SK-N-SH (cell line): ENCODE measurements at regions not wholly inside any gene's neighbourhood (a gene's known extent, or its start where the extent isn't known, plus 50 kb on each side); places are given as distances from the start of the nearest gene placed in this dataset.

ENCODE experiments used
- CTCF ChIA-PET: fragments of 300-600, 350-600 bp; formaldehyde crosslinking; extraction: SDS; loops from one replicate; lab custom pipeline; 2021; lab: Yijun Ruan, JAX
- POLR2A ChIA-PET: fragments of 350-600 bp; sonication (Branson Sonifier 250); formaldehyde crosslinking; extraction: SDS; loops from one replicate; lab custom pipeline; 2020; ENCODE audit warnings: antibody characterized with exemption, inconsistent platforms; lab: Yijun Ruan, JAX
- DNase-seq: peaks from one replicate; pipeline ENCODE4 v3.0.0; 2012
- H2AFZ ChIP-seq: fragments of 200-600 bp; sonication (generic); 2 replicates; pipeline ENCODE4 v1.8.1; 2016; ENCODE audit warnings: antibody characterized with exemption, mild to moderate bottlenecking, low read depth
- H3F3A ChIP-seq: fragments of 200-600 bp; sonication (generic); replicated peaks from 2 replicates; pipeline ENCODE3; 2016; ENCODE audit warnings: antibody characterized with exemption, mild to moderate bottlenecking; ENCODE audit not compliant: insufficient read depth
- H3K27ac ChIP-seq, 2 experiments: fragments of 200-500 bp in 1 of 2; fragments of 200-600 bp in 1 of 2; sonication (Bioruptor generic) in 1 of 2; sonication (generic), shearing (Covaris generic) in 1 of 2; 2 replicates each; pipeline versions ENCODE4 v1.5.1 to v1.6.1; 2014 to 2016; ENCODE audit warnings: low read depth in 2 of 2, inconsistent platforms in 1 of 2, low read length in 1 of 2, mild to moderate bottlenecking in 1 of 2, mixed read lengths in 1 of 2
- H3K27me3 ChIP-seq: fragments of 200-600 bp; sonication (generic), shearing (Covaris generic); 2 replicates; pipeline ENCODE4 v1.6.1; 2016; ENCODE audit warnings: mixed run types; ENCODE audit not compliant: insufficient read depth
- H3K36me3 ChIP-seq, 2 experiments: fragments of 200-500 bp in 1 of 2; fragments of 200-600 bp in 1 of 2; sonication (Bioruptor generic) in 1 of 2; sonication (generic) in 1 of 2; replicated peaks in 1 of 2; 2 replicates each; pipeline versions ENCODE3 to v1.5.1; 2014 to 2016; ENCODE audit warnings: low read length in 1 of 2, mild to moderate bottlenecking in 1 of 2; ENCODE audit not compliant: insufficient read depth in 2 of 2, control insufficient read depth in 1 of 2
- H3K4me1 ChIP-seq, 2 experiments: fragments of 200-500 bp in 1 of 2; fragments of 200-600 bp in 1 of 2; sonication (Bioruptor generic) in 1 of 2; sonication (generic), shearing (Covaris generic) in 1 of 2; 2 replicates each; pipeline versions ENCODE4 v1.5.1 to v1.6.1; 2014 to 2016; ENCODE audit warnings: low read depth in 1 of 2, low read length in 1 of 2, mixed run types in 1 of 2; ENCODE audit not compliant: insufficient read depth in 2 of 2, control insufficient read depth in 1 of 2
- H3K4me2 ChIP-seq: fragments of 200-600 bp; sonication (generic), shearing (Covaris generic); 2 replicates; pipeline ENCODE4 v1.6.1; 2017; ENCODE audit warnings: mixed run types
- H3K4me3 ChIP-seq, 2 experiments: fragments of 200-500 bp in 1 of 2; fragments of 200-600 bp in 1 of 2; sonication (Bioruptor generic) in 1 of 2; sonication (generic), shearing (Covaris generic) in 1 of 2; 2 replicates each; pipeline versions ENCODE4 v1.5.1 to v1.8.1; 2014 to 2016; ENCODE audit warnings: low read depth in 2 of 2, inconsistent platforms in 1 of 2, low read length in 1 of 2, mild to moderate bottlenecking in 1 of 2, mixed read lengths in 1 of 2, moderate library complexity in 1 of 2
- H3K79me2 ChIP-seq: fragments of 200-600 bp; sonication (generic); 2 replicates; pipeline ENCODE4 v1.8.1; 2017; ENCODE audit warnings: mild to moderate bottlenecking; ENCODE audit not compliant: insufficient read depth
- H3K9ac ChIP-seq: fragments of 200-600 bp; sonication (generic); 2 replicates; pipeline ENCODE4 v1.6.1; 2017; ENCODE audit warnings: mixed run types
- H3K9me2 ChIP-seq: fragments of 200-600 bp; sonication (generic); 2 replicates; pipeline ENCODE4 v1.6.1; 2017; ENCODE audit warnings: mixed run types
- H3K9me3 ChIP-seq: fragments of 200-600 bp; sonication (generic); 2 replicates; pipeline ENCODE4 v1.6.1; 2017; ENCODE audit warnings: mixed run types, mild to moderate bottlenecking, moderate library complexity
- H4K20me1 ChIP-seq: fragments of 200-600 bp; sonication (generic); 2 replicates; pipeline ENCODE4 v1.6.1; 2017; ENCODE audit warnings: mild to moderate bottlenecking, mixed run types; ENCODE audit not compliant: insufficient read depth
- CHD2 ChIP-seq: fragments of 150-350 bp; IDR thresholded peaks from 2 replicates; pipeline ENCODE4 v1.6.1; 2018; ENCODE audit warnings: low read length; ENCODE audit not compliant: partially characterized antibody
- CTCF ChIP-seq: fragments of 200-600 bp; sonication (generic); IDR thresholded peaks from 2 replicates; pipeline ENCODE4 v1.6.1; 2017; ENCODE audit warnings: antibody characterized with exemption, mild to moderate bottlenecking, moderate library complexity
- FOSL2 ChIP-seq: IDR thresholded peaks from 2 replicates; pipeline ENCODE4 v1.4.0; 2012; ENCODE audit warnings: low read depth, mild to moderate bottlenecking, moderate library complexity, borderline replicate concordance
- FOXM1 ChIP-seq: IDR thresholded peaks from 2 replicates; pipeline ENCODE4 v1.4.0; 2012; ENCODE audit warnings: low read depth, mild to moderate bottlenecking
- GABPA ChIP-seq: IDR thresholded peaks from 2 replicates; pipeline ENCODE4 v1.4.0; 2012; ENCODE audit warnings: low read depth, mild to moderate bottlenecking
- GATA2 ChIP-seq: sonication (generic); formaldehyde crosslinking; IDR thresholded peaks from 2 replicates; pipeline ENCODE4 v1.5.0; 2020; ENCODE audit warnings: mild to moderate bottlenecking, missing genetic modification reagents
- JUND ChIP-seq: IDR thresholded peaks from 2 replicates; pipeline ENCODE4 v1.4.0; 2012
- MEF2A ChIP-seq: IDR thresholded peaks from 2 replicates; pipeline ENCODE4 v1.4.0; 2012; ENCODE audit warnings: low read depth, borderline replicate concordance
- NFIC ChIP-seq: IDR thresholded peaks from 2 replicates; pipeline ENCODE4 v1.4.0; 2012; ENCODE audit warnings: borderline replicate concordance
- PBX3 ChIP-seq: IDR thresholded peaks from 2 replicates; pipeline ENCODE4; 2012
- POLR2AphosphoS5 ChIP-seq: IDR thresholded peaks from 2 replicates; pipeline ENCODE4 v1.6.1; 2012; ENCODE audit warnings: low read depth, low read length
- REST ChIP-seq: IDR thresholded peaks from 2 replicates; pipeline ENCODE4 v1.6.1; 2012; ENCODE audit warnings: mild to moderate bottlenecking, low read depth, low read length, moderate library complexity
- RFX5 ChIP-seq: IDR thresholded peaks from 2 replicates; pipeline ENCODE4 v1.6.1; 2012; ENCODE audit warnings: mild to moderate bottlenecking, improper control_type of control experiment, low read length
- RXRA ChIP-seq: IDR thresholded peaks from 2 replicates; pipeline ENCODE4 v1.4.0; 2012; ENCODE audit warnings: low read depth, mild to moderate bottlenecking, borderline replicate concordance
- TAF1 ChIP-seq: IDR thresholded peaks from 2 replicates; pipeline ENCODE4 v1.6.1; 2012; ENCODE audit warnings: low read depth, mild to moderate bottlenecking, low read length, moderate library complexity, borderline replicate concordance
- TEAD4 ChIP-seq: IDR thresholded peaks from 2 replicates; pipeline ENCODE4 v1.4.0; 2012; ENCODE audit warnings: mild to moderate bottlenecking, borderline replicate concordance; ENCODE audit not compliant: insufficient read depth
- YY1 ChIP-seq: IDR thresholded peaks from 2 replicates; pipeline ENCODE4 v1.4.0; 2012; ENCODE audit warnings: low read depth, mild to moderate bottlenecking
- WGBS: methylation state at CpG from one replicate; pipeline ENCODE4 v1.1.6; 2017; ENCODE audit warnings: low lambda C conversion rate; 5-methylcytosine and 5-hydroxymethylcytosine counted together

GRCh38 chr2:67825476-67825875 is 237.3 kb downstream of the C1D start:
- H4K20me1 ChIP-seq, result no peaks in the 10 kb centered on the region
- H3K4me2 ChIP-seq, result peak overlapping the region; percentile 35; the same call in 1 of the 2 replicates
- H3K9me3 ChIP-seq, result no peaks in the 10 kb centered on the region
- H3K9me2 ChIP-seq, result no peaks in the 10 kb centered on the region
- peaks cover 6% of the 10 kb centered on the region for H3F3A ChIP-seq
- TF ChIP-seq NFIC, result no peak
- TF ChIP-seq JUND, result peak; percentile 57
- TF ChIP-seq FOSL2, result peak; percentile 54; the same call in 1 of the 2 replicates
- peak overlapping the region; percentile 43; the same call in 1 of the 2 replicates for H2AFZ ChIP-seq
- H3K79me2 ChIP-seq, result no peaks in the 10 kb centered on the region
- peaks cover 0 to 19% of the 10 kb centered on the region in 2 experiments; a peak in 1 of 4 replicates for H3K4me1 ChIP-seq
- ChIA-PET CTCF (no interaction called here), POLR2A (no interaction called here)
- no peak for DNase-seq
- H3K27me3 ChIP-seq, result no peaks in the 10 kb centered on the region
- peak overlapping the region in 1 of 2 experiments; percentile 49; a peak in 2 of 4 replicates for H3K27ac ChIP-seq
- H3K4me3 ChIP-seq, result no peak overlapping the region
- WGBS, result 27% methylated on average over 2 of the region's 2 CpGs
- H3K9ac ChIP-seq, result no peak overlapping the region
- no peaks in the 10 kb centered on the region for H3K36me3 ChIP-seq

GRCh38 chr2:67828066-67828465 is 234.7 kb downstream of the C1D start:
- H3K9me2 ChIP-seq, result no peaks in the 10 kb centered on the region
- no peak overlapping the region for H3K4me3 ChIP-seq
- H3K4me1 ChIP-seq, result peaks cover 0 to 19% of the 10 kb centered on the region in 2 experiments; a peak in 1 of 4 replicates
- WGBS, result 75% methylated on average over 2 of the region's 2 CpGs
- no peaks in the 10 kb centered on the region for H4K20me1 ChIP-seq
- no peaks in the 10 kb centered on the region for H3K9me3 ChIP-seq
- ChIA-PET POLR2A (no interaction called here), CTCF (no interaction called here)
- TF ChIP-seq NFIC (no peak), GABPA (no peak), CHD2 (no peak), TAF1 (no peak), MEF2A (no peak), CTCF (no peak), YY1 (no peak), FOSL2 (no peak), GATA2 (CRISPR knock-in tag) (no peak), TEAD4 (no peak), RFX5 (no peak), REST (no peak), PBX3 (no peak), POLR2AphosphoS5 (no peak), FOXM1 (no peak), RXRA (no peak)
- no peak for DNase-seq
- H3K4me2 ChIP-seq, result no peak overlapping the region
- H3K27ac ChIP-seq, result no peak overlapping the region
- peaks cover 6% of the 10 kb centered on the region for H3F3A ChIP-seq
- H3K36me3 ChIP-seq, result no peaks in the 10 kb centered on the region
- no peaks in the 10 kb centered on the region for H3K27me3 ChIP-seq
- H3K79me2 ChIP-seq, result no peaks in the 10 kb centered on the region
- no peak overlapping the region for H3K9ac ChIP-seq
- H2AFZ ChIP-seq, result no peak overlapping the region
